SK-N-SH treated with all-trans-retinoic acid at 6 μM for 48 hours (cell line): ENCODE measurements at regions not wholly inside any gene's neighbourhood (a gene's known extent, or its start where the extent isn't known, plus 50 kb on each side); places are given as distances from the start of the nearest gene placed in this dataset.
A peak's percentile ranks its signal among the peaks of the same experiment; 100 is the strongest.

Source experiments
- ATAC-seq: fragments of 200-7000 bp; cut with Tn5 transposase; 3 replicates; pipeline ENCODE4 v1.9.1; 2020; ENCODE audit warnings: mild to moderate bottlenecking, moderate library complexity
- ARNTL ChIP-seq: fragments of 450-650 bp; formaldehyde crosslinking; IDR thresholded peaks from 2 replicates; pipeline ENCODE4 v1.5.0; 2020; ENCODE audit warnings: low read depth, mild to moderate bottlenecking, moderate library complexity, borderline replicate concordance
- BACH2 ChIP-seq: fragments of 250-450 bp; sonication (Bioruptor Pico); IDR thresholded peaks from 2 replicates; pipeline ENCODE4 v1.9.0; 2021; ENCODE audit warnings: mild to moderate bottlenecking, borderline replicate concordance
- CREB5 ChIP-seq: fragments of 250-450 bp; sonication (Bioruptor Pico); IDR thresholded peaks from 2 replicates; pipeline ENCODE4 v1.5.1; 2020; ENCODE audit warnings: low read depth, mild to moderate bottlenecking, moderate library complexity
- CSDC2 ChIP-seq: fragments of 250-450 bp; sonication (Bioruptor Pico); IDR thresholded peaks from 2 replicates; pipeline ENCODE4 v1.5.0; 2020; ENCODE audit warnings: mild to moderate bottlenecking, moderate library complexity
- CSRNP3 ChIP-seq: fragments of 250-450 bp; sonication (Bioruptor Pico); IDR thresholded peaks from 2 replicates; pipeline ENCODE4 v1.5.1; 2021; ENCODE audit warnings: mild to moderate bottlenecking, moderate library complexity
- ESRRG ChIP-seq: fragments of 250-450 bp; sonication (Bioruptor Pico); IDR thresholded peaks from 2 replicates; pipeline ENCODE4 v1.6.1; 2021; ENCODE audit warnings: mild to moderate bottlenecking
- GLIS3 ChIP-seq: fragments of 250-450 bp; sonication (Bioruptor Pico); IDR thresholded peaks from 2 replicates; pipeline ENCODE4 v1.5.0; 2020; ENCODE audit warnings: mild to moderate bottlenecking, moderate library complexity
- ISL1 ChIP-seq: fragments of 250-450 bp; sonication (Bioruptor Pico); IDR thresholded peaks from 2 replicates; pipeline ENCODE4 v2.1.2; 2022; ENCODE audit warnings: mild to moderate bottlenecking, moderate library complexity
- PATZ1 ChIP-seq: fragments of 250-450 bp; sonication (Bioruptor Pico); IDR thresholded peaks from 2 replicates; pipeline ENCODE4 v1.8.0; 2020; ENCODE audit warnings: mild to moderate bottlenecking, moderate library complexity, borderline replicate concordance
- POU6F1 ChIP-seq: fragments of 250-450 bp; sonication (Bioruptor Pico); IDR thresholded peaks from 2 replicates; pipeline ENCODE4 v1.8.0; 2021; ENCODE audit warnings: low read depth, mild to moderate bottlenecking, moderate library complexity, borderline replicate concordance
- RARB ChIP-seq: fragments of 250-450 bp; sonication (Bioruptor Pico); IDR thresholded peaks from 2 replicates; pipeline ENCODE4 v1.8.0; 2021; ENCODE audit warnings: mild to moderate bottlenecking, moderate library complexity
- SNAI2 ChIP-seq: fragments of 250-450 bp; sonication (Bioruptor Pico); IDR thresholded peaks from 2 replicates; pipeline ENCODE4 v1.5.0; 2020; ENCODE audit warnings: mild to moderate bottlenecking, moderate library complexity
- TCF4 ChIP-seq: fragments of 250-450 bp; sonication (Bioruptor Pico); IDR thresholded peaks from 2 replicates; pipeline ENCODE4 v1.8.0; 2021; ENCODE audit warnings: mild to moderate bottlenecking, moderate library complexity, borderline replicate concordance
- TOX ChIP-seq: fragments of 250-450 bp; sonication (Bioruptor Pico); IDR thresholded peaks from 2 replicates; pipeline ENCODE4 v1.8.0; 2021; ENCODE audit warnings: mild to moderate bottlenecking, moderate library complexity, borderline replicate concordance
- TSHZ2 ChIP-seq: fragments of 250-450 bp; sonication (Bioruptor Pico); IDR thresholded peaks from 2 replicates; pipeline ENCODE4 v1.5.0; 2020; ENCODE audit warnings: mild to moderate bottlenecking, moderate library complexity
- ZFP3 ChIP-seq: fragments of 250-450 bp; sonication (Bioruptor Pico); IDR thresholded peaks from 2 replicates; pipeline ENCODE4 v1.5.0; 2020; ENCODE audit warnings: mild to moderate bottlenecking, moderate library complexity
- ZFP30 ChIP-seq: fragments of 450-650 bp; formaldehyde crosslinking; IDR thresholded peaks from 2 replicates; pipeline ENCODE4 v1.5.0; 2022; ENCODE audit warnings: mild to moderate bottlenecking, moderate library complexity
- ZNF8 ChIP-seq: fragments of 450-650 bp; formaldehyde crosslinking; IDR thresholded peaks from 2 replicates; pipeline ENCODE4 v1.5.0; 2020; ENCODE audit warnings: mild to moderate bottlenecking, moderate library complexity

- ATAC-seq = no peak
- TF ChIP-seq ISL1 (CRISPR knock-in tag) (no peak), SNAI2 (CRISPR knock-in tag) (no peak), TOX (CRISPR knock-in tag) (no peak), ZNF8 (CRISPR knock-in tag) (no peak), RARB (no peak), CREB5 (no peak), POU6F1 (CRISPR knock-in tag) (no peak), GLIS3 (CRISPR knock-in tag) (no peak), CSDC2 (no peak), ZFP30 (CRISPR knock-in tag) (no peak)
Observed at GRCh38 chr2:8622924-8623465, 58.9 kb upstream of the ID2 start.

GRCh38 chr2:8623576-8623957, 58.3 kb upstream of the ID2 start:
- no peak for ATAC-seq
- no peak for TF ChIP-seq PATZ1 (CRISPR knock-in tag)
- no peak for TF ChIP-seq ZFP3 (CRISPR knock-in tag)

- TF ChIP-seq CREB5 (no peak), ARNTL (no peak), ESRRG (CRISPR knock-in tag) (no peak), RARB (no peak), ZFP30 (CRISPR knock-in tag) (no peak), POU6F1 (CRISPR knock-in tag) (no peak), CSRNP3 (CRISPR knock-in tag) (no peak), CSDC2 (no peak), PATZ1 (CRISPR knock-in tag) (no peak), TCF4 (CRISPR knock-in tag) (no peak), ZNF8 (CRISPR knock-in tag) (no peak), TOX (CRISPR knock-in tag) (no peak), GLIS3 (CRISPR knock-in tag) (no peak), ISL1 (CRISPR knock-in tag) (no peak), BACH2 (CRISPR knock-in tag) (no peak), TSHZ2 (CRISPR knock-in tag) (no peak)
- TF ChIP-seq, all 23 proteins: peak for 0
- peak; percentile 17; the same call in 1 of the 3 replicates for ATAC-seq
Observed at GRCh38 chr2:8623958-8624591, 57.8 kb upstream of the ID2 start.
